ENCODE measurements at regions not wholly inside any gene's neighbourhood (a gene's known extent, or its start where the extent isn't known, plus 50 kb on each side); places are given as distances from the start of the nearest gene placed in this dataset.

GRCh38 chr13:94933936-94934335 is 221.6 kb upstream of the SOX21 start:
- H3K27me3 ChIP-seq (ENCODE audit: control insufficient read depth in 2 of 2, insufficient read depth in 2 of 2, low read length in 2 of 2), result no peaks in the 10 kb centered on the region
- CTCF ChIA-PET (ENCODE audit: low intra/inter-chr PET ratio), result no interaction called here
- TF ChIP-seq ZNF23 (CRISPR knock-in tag; IDR thresholded peaks at IDR 0.05) (no peak), XRCC3 (IDR thresholded peaks at IDR 0.05) (no peak), GATAD2A (IDR thresholded peaks at IDR 0.05) (no peak), MCM3 (IDR thresholded peaks at IDR 0.05) (no peak), FIP1L1 (IDR thresholded peaks at IDR 0.05; ENCODE audit: low read depth, low read length, poor library complexity, severe bottlenecking) (no peak), KAT2B (IDR thresholded peaks at IDR 0.05; ENCODE audit: low read depth, low read length) (no peak), MTA1 (IDR thresholded peaks at IDR 0.05; ENCODE audit: borderline replicate concordance) (no peak), CREB3 (tag; conservative IDR thresholded peaks at IDR 0.05; ENCODE audit: low read depth) (no peak), ZNF507 (tag; conservative IDR thresholded peaks at IDR 0.05) (no peak), MECOM (CRISPR knock-in tag; IDR thresholded peaks at IDR 0.05) (no peak), ZNF764 (CRISPR knock-in tag; IDR thresholded peaks at IDR 0.05; ENCODE audit: low read depth) (no peak), NCOA4 (IDR thresholded peaks at IDR 0.05; ENCODE audit: partially characterized antibody) (no peak)
- TF ChIP-seq, protein P1, sequence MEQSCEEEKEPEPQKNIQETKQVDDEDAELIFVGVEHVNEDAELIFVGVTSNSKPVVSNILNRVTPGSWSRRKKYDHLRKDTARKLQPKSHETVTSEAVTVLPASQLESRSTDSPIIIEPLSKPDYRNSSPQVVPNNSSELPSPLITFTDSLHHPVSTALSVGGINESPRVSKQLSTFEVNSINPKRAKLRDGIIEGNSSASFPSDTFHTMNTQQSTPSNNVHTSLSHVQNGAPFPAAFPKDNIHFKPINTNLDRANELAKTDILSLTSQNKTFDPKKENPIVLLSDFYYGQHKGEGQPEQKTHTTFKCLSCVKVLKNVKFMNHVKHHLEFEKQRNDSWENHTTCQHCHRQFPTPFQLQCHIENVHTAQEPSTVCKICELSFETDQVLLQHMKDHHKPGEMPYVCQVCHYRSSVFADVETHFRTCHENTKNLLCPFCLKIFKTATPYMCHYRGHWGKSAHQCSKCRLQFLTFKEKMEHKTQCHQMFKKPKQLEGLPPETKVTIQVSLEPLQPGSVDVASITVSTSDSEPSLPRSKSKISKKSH (CRISPR knock-in tag; IDR thresholded peaks at IDR 0.05), result no peak
- no peaks in the 10 kb centered on the region for H3K36me3 ChIP-seq (ENCODE audit: control insufficient read depth, insufficient read depth, low read length)
- ATAC-seq (no peak), DNase-seq (ENCODE audit: extremely low read depth in 1 of 4, low spot score in 3 of 4) (no peak), FAIRE-seq (no peak)
- H4K20me1 ChIP-seq (replicated peaks; ENCODE audit: control insufficient read depth, insufficient read depth, low read length), result no peaks in the 10 kb centered on the region
- H3K9me1 ChIP-seq (ENCODE audit: control insufficient read depth, insufficient read depth, low read length), result no peaks in the 10 kb centered on the region
- in situ Hi-C loops (cut with MboI) (no loop called here), intact Hi-C loops (cut with micrococcal nuclease) (loop anchor here (5.0 kb wide), 1 partner anchor 277 kb away; no protein-coding TSS in a partner anchor)
- no peak overlapping the region for H3K9ac ChIP-seq (ENCODE audit: insufficient read depth in 1 of 2, low read depth in 2 of 2, low read length in 2 of 2)
- no peaks in the 10 kb centered on the region for H3K79me2 ChIP-seq (ENCODE audit: control insufficient read depth, insufficient read depth, low read length)
- no peak overlapping the region for H3K4me2 ChIP-seq (ENCODE audit: insufficient read depth, low read length)
- WGBS (ENCODE audit: insufficient coverage, low coverage, missing lambda C conversion rate), result 0% methylated on average over 3 of the region's 4 CpGs
- H3K9me3 ChIP-seq (replicated peaks; ENCODE audit: control insufficient read depth, insufficient read depth, low read depth, low read length), result no peaks in the 10 kb centered on the region
- no peak overlapping the region for H3K27ac ChIP-seq (ENCODE audit: extremely low read depth, low read depth, low read length)
- no peak overlapping the region for H2AFZ ChIP-seq (ENCODE audit: low read depth, low read length)
- H3K4me1 ChIP-seq (replicated peaks in 1 of 2; ENCODE audit: control insufficient read depth in 2 of 2, insufficient read depth in 2 of 2, low read length in 2 of 2), result no peaks in the 10 kb centered on the region
- no TSS peak for BruUV-seq (replicated peaks)
- H3K4me3 ChIP-seq, result no peak overlapping the region
- POLR2A ChIA-PET, result no interaction called here

Data from K562 (cell line).